GM23338 (cell line): ENCODE measurements at regions not wholly inside any gene's neighbourhood (a gene's known extent, or its start where the extent isn't known, plus 50 kb on each side); places are given as distances from the start of the nearest gene placed in this dataset.

Experiments
- ATAC-seq: fragments of 200-7000 bp; cut with Tn5 transposase; 3 replicates; pipeline ENCODE4 v1.9.1; 2020
- DNase-seq: peaks from one replicate; pipeline ENCODE4 v3.0.0-alpha.2; 2015; ENCODE audit warnings: low spot score
- H2AFZ ChIP-seq: fragments of 200-600 bp; sonication (generic); 2 replicates; pipeline ENCODE4 v1.8.0; 2016; ENCODE audit warnings: antibody characterized with exemption, mild to moderate bottlenecking, moderate library complexity
- H3F3A ChIP-seq: fragments of 200-600 bp; sonication (generic); replicated peaks from 2 replicates; pipeline ENCODE4 v1.8.0; 2017; ENCODE audit warnings: antibody characterized with exemption, mixed run types, low read depth
- H3K27ac ChIP-seq: fragments of 200-600 bp; sonication (generic); 2 replicates; pipeline ENCODE4 v1.6.1; 2016; ENCODE audit warnings: low read depth
- H3K27me3 ChIP-seq: fragments of 200-600 bp; sonication (generic); 2 replicates; pipeline ENCODE4 v1.8.0; 2016; ENCODE audit warnings: mild to moderate bottlenecking, mixed run types, moderate library complexity; ENCODE audit not compliant: insufficient read depth
- H3K36me3 ChIP-seq: fragments of 200-600 bp; sonication (generic); 2 replicates; pipeline ENCODE4 v1.8.0; 2016; ENCODE audit warnings: mild to moderate bottlenecking; ENCODE audit not compliant: insufficient read depth
- H3K4me1 ChIP-seq: fragments of 200-600 bp; sonication (generic); 2 replicates; pipeline ENCODE4 v1.8.0; 2016; ENCODE audit warnings: mild to moderate bottlenecking, moderate library complexity; ENCODE audit not compliant: insufficient read depth
- H3K4me2 ChIP-seq: fragments of 200-600 bp; sonication (generic); 2 replicates; pipeline ENCODE4 v1.7.1; 2017; ENCODE audit warnings: mixed run types
- H3K4me3 ChIP-seq: fragments of 200-600 bp; sonication (generic); 2 replicates; pipeline ENCODE4 v1.6.1; 2016; ENCODE audit warnings: mixed run types
- H3K79me2 ChIP-seq: fragments of 200-600 bp; sonication (generic); replicated peaks from 2 replicates; pipeline ENCODE4 v1.8.0; 2017; ENCODE audit warnings: mild to moderate bottlenecking; ENCODE audit not compliant: insufficient read depth
- H3K9me2 ChIP-seq: fragments of 200-600 bp; sonication (generic); 2 replicates; pipeline ENCODE4 v1.8.0; 2017; ENCODE audit not compliant: insufficient read depth
- H4K20me1 ChIP-seq: fragments of 200-600 bp; sonication (generic); replicated peaks from 2 replicates; pipeline ENCODE4 v1.8.0; 2017; ENCODE audit warnings: mild to moderate bottlenecking; ENCODE audit not compliant: insufficient read depth
- H3K27ac Mint-ChIP-seq: 2 replicates; pipeline ENCODE4 v1.8.0; 2020; ENCODE audit warnings: inconsistent platforms, mild to moderate bottlenecking, moderate library complexity, mixed read lengths
- H3K27me3 Mint-ChIP-seq: 3 replicates; pipeline ENCODE4 v1.8.0; 2022; ENCODE audit warnings: low read depth, mild to moderate bottlenecking, moderate library complexity, mixed read lengths, inconsistent platforms; ENCODE audit not compliant: insufficient read depth, poor library complexity
- H3K36me3 Mint-ChIP-seq: 3 replicates; pipeline ENCODE4 v1.8.0; 2021; ENCODE audit warnings: low read depth, mild to moderate bottlenecking, inconsistent platforms, moderate library complexity, mixed read lengths
- H3K4me1 Mint-ChIP-seq: 3 replicates; pipeline ENCODE4 v1.8.0; 2020; ENCODE audit warnings: mild to moderate bottlenecking, inconsistent platforms, mixed read lengths
- H3K4me3 Mint-ChIP-seq: 3 replicates; pipeline ENCODE4 v1.8.0; 2021; ENCODE audit warnings: moderate library complexity, mild to moderate bottlenecking, inconsistent platforms, mixed read lengths
- H3K9me3 Mint-ChIP-seq: 3 replicates; pipeline ENCODE4 v1.8.0; 2020; ENCODE audit warnings: moderate library complexity, mild to moderate bottlenecking, inconsistent platforms, mixed read lengths
- EZH2phosphoT487 ChIP-seq: fragments of 200-600 bp; sonication (generic); IDR thresholded peaks from one replicate; pipeline ENCODE4 v1.8.1; 2018; ENCODE audit warnings: antibody characterized with exemption; ENCODE audit not compliant: unreplicated experiment
- JUNB ChIP-seq: IDR thresholded peaks from one replicate; pipeline ENCODE4 v1.6.1; 2016; ENCODE audit warnings: antibody characterized with exemption; ENCODE audit not compliant: unreplicated experiment
- NANOG ChIP-seq: IDR thresholded peaks from 2 replicates; pipeline ENCODE4 v1.6.1; 2016; ENCODE audit warnings: antibody characterized with exemption, borderline replicate concordance
- POLR2AphosphoS5 ChIP-seq: IDR thresholded peaks from 2 replicates; pipeline ENCODE4 v1.6.1; 2016; ENCODE audit warnings: antibody characterized with exemption, low read depth
- STAT1 ChIP-seq: IDR thresholded peaks from one replicate; pipeline ENCODE4 v1.6.1; 2016; ENCODE audit warnings: antibody characterized with exemption; ENCODE audit not compliant: unreplicated experiment
- ZNF331 ChIP-seq: fragments of 250-450 bp; sonication (Bioruptor Pico); IDR thresholded peaks from 2 replicates; pipeline ENCODE4 v1.5.0; 2020; ENCODE audit warnings: low read depth, mild to moderate bottlenecking, moderate library complexity
- TF ChIP-seq, protein P1 (sequence below): IDR thresholded peaks from 2 replicates; pipeline ENCODE4 v1.6.1; 2016; ENCODE audit warnings: antibody characterized with exemption
- TF ChIP-seq, protein P2 (sequence below): fragments of 250-450 bp; sonication (Bioruptor Pico); IDR thresholded peaks from 2 replicates; pipeline ENCODE4 v1.5.0; 2020; ENCODE audit warnings: mild to moderate bottlenecking, moderate library complexity

DNA sequence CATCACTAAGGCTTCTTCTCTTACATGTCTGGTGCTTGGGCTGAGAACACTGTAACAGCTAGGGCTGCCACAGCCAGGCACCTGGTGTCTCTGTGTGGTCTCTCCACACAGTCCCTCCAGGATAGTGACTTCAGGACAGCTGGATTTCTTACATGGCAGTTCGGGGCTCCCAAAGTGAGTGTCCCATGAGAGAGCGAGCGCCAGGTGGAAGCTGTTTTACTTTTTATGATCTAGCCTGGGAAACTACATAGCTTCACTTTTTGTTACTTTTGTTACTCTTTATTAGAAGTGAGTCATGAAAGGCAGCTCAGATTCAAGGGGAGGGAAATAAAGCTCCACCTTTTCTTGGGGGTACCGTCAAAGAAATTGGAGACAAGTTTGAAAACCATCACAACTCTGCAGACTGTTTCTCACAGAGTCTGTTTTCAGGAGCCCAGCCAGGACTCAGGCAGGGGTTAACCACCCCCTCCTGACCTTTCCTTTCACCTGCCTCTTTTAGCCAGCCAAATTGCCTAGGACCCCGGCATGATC, 373.0 kb downstream of the MID1IP1 start (continued):
- TF ChIP-seq STAT1, result no peak

DNA sequence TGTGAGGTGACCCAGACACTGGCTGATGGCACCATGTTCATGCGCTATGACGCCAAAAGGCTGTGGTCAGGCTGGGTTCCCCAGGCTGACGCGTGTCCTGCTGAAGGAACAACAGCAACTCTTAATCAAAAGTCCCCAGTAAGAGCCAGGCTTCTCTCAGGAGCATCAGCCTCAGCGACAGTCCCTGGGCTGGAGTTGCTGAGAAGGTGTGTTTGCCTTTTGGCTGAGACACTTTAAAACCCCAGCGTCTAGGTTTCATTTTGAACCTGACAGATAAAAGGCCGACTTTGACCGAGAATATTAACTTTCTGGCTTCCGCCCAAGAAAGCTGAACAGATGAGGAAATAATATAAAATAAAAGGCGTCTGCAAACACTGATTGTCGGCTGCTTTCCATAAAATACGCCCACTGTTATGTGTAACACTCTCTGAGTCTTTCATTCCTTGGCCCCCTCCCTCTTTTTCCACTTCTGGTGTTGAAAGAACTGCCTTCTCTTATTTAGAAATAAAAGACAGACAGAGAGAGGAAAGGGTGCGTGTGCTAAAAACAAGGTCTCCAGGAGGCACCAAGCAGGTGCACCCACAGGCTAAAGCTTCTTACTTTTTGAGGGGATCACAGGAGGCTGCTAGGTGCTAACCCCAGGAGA, 373.6 kb downstream of the MID1IP1 start:
- Histone ChIP-seq H3K27me3 (no peaks in the 10 kb centered on the region), H3K9me2 (no peaks in the 10 kb centered on the region), H3K4me3 (no peak overlapping the region), H3K36me3 (no peaks in the 10 kb centered on the region), H3K27ac (no peak overlapping the region), H4K20me1 (no peaks in the 10 kb centered on the region), H3K4me2 (no peak overlapping the region), H3K4me1 (peaks cover 6% of the 10 kb centered on the region; the same call in 1 of the 2 replicates), H3F3A (no peaks in the 10 kb centered on the region), H3K79me2 (no peaks in the 10 kb centered on the region), H2AFZ (no peak overlapping the region)
- ATAC-seq (no peak), DNase-seq (no peak)
- H3K27ac Mint-ChIP-seq, result no peak overlapping the region
- H3K36me3 Mint-ChIP-seq, result no peaks in the 10 kb centered on the region
- H3K4me1 Mint-ChIP-seq, result peaks cover 7% of the 10 kb centered on the region; the same call in 2 of the 3 replicates
- H3K4me3 Mint-ChIP-seq, result no peak overlapping the region
- no peaks in the 10 kb centered on the region for H3K9me3 Mint-ChIP-seq
- TF ChIP-seq STAT1 (no peak), JUNB (no peak), POLR2AphosphoS5 (no peak), NANOG (no peak), EZH2phosphoT487 (no peak), ZNF331 (CRISPR knock-in tag) (no peak)
- H3K27me3 Mint-ChIP-seq, result no peaks in the 10 kb centered on the region

DNA sequence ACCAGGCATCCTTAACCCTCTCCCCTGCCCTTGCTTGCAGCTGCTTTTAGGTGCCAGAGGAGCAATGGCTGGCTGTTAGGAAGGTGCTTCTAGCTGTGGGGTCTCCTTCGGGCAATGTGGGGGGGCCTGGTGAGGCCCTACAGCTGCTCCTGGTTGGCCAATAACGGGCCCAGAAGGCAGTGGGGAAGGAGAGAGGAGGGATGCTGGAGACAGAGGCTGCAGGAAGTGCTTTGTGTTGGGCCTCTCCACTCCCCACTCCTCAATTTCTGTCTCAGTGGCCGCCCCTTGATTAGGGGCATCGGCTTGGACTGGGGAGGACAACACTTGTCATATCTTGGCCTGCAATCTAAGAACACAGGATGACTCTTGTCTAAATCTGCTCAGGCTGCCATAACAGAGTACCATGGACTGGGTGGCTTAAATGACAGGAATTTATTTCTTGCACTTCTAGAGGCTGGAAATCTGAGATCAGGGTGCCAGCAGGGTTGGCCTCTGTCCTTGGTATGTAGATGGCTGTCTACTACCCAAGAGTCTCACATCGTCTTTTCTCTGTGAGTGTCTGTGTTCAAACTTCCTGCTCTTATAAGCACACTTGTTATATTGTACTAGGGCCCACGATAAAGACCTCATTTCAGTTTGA, 374.3 kb downstream of the MID1IP1 start:
- no peak overlapping the region for H3K27ac Mint-ChIP-seq
- Histone ChIP-seq H3K4me3 (no peak overlapping the region), H3K79me2 (no peaks in the 10 kb centered on the region), H2AFZ (no peak overlapping the region), H3K9me2 (no peaks in the 10 kb centered on the region), H3K4me1 (peaks cover 6% of the 10 kb centered on the region; the same call in 1 of the 2 replicates), H3F3A (no peaks in the 10 kb centered on the region), H4K20me1 (no peaks in the 10 kb centered on the region), H3K36me3 (no peaks in the 10 kb centered on the region), H3K27me3 (no peaks in the 10 kb centered on the region), H3K4me2 (no peak overlapping the region), H3K27ac (no peak overlapping the region)
- no peaks in the 10 kb centered on the region for H3K27me3 Mint-ChIP-seq
- H3K36me3 Mint-ChIP-seq, result no peaks in the 10 kb centered on the region
- no peak for ATAC-seq
- peaks cover 7% of the 10 kb centered on the region; the same call in 2 of the 3 replicates for H3K4me1 Mint-ChIP-seq
- no peak overlapping the region for H3K4me3 Mint-ChIP-seq
- no peaks in the 10 kb centered on the region for H3K9me3 Mint-ChIP-seq
- DNase-seq, result no peak
- TF ChIP-seq STAT1, result no peak
- TF ChIP-seq, protein P1, sequence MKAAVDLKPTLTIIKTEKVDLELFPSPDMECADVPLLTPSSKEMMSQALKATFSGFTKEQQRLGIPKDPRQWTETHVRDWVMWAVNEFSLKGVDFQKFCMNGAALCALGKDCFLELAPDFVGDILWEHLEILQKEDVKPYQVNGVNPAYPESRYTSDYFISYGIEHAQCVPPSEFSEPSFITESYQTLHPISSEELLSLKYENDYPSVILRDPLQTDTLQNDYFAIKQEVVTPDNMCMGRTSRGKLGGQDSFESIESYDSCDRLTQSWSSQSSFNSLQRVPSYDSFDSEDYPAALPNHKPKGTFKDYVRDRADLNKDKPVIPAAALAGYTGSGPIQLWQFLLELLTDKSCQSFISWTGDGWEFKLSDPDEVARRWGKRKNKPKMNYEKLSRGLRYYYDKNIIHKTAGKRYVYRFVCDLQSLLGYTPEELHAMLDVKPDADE, result no peak
- TF ChIP-seq, protein P2, sequence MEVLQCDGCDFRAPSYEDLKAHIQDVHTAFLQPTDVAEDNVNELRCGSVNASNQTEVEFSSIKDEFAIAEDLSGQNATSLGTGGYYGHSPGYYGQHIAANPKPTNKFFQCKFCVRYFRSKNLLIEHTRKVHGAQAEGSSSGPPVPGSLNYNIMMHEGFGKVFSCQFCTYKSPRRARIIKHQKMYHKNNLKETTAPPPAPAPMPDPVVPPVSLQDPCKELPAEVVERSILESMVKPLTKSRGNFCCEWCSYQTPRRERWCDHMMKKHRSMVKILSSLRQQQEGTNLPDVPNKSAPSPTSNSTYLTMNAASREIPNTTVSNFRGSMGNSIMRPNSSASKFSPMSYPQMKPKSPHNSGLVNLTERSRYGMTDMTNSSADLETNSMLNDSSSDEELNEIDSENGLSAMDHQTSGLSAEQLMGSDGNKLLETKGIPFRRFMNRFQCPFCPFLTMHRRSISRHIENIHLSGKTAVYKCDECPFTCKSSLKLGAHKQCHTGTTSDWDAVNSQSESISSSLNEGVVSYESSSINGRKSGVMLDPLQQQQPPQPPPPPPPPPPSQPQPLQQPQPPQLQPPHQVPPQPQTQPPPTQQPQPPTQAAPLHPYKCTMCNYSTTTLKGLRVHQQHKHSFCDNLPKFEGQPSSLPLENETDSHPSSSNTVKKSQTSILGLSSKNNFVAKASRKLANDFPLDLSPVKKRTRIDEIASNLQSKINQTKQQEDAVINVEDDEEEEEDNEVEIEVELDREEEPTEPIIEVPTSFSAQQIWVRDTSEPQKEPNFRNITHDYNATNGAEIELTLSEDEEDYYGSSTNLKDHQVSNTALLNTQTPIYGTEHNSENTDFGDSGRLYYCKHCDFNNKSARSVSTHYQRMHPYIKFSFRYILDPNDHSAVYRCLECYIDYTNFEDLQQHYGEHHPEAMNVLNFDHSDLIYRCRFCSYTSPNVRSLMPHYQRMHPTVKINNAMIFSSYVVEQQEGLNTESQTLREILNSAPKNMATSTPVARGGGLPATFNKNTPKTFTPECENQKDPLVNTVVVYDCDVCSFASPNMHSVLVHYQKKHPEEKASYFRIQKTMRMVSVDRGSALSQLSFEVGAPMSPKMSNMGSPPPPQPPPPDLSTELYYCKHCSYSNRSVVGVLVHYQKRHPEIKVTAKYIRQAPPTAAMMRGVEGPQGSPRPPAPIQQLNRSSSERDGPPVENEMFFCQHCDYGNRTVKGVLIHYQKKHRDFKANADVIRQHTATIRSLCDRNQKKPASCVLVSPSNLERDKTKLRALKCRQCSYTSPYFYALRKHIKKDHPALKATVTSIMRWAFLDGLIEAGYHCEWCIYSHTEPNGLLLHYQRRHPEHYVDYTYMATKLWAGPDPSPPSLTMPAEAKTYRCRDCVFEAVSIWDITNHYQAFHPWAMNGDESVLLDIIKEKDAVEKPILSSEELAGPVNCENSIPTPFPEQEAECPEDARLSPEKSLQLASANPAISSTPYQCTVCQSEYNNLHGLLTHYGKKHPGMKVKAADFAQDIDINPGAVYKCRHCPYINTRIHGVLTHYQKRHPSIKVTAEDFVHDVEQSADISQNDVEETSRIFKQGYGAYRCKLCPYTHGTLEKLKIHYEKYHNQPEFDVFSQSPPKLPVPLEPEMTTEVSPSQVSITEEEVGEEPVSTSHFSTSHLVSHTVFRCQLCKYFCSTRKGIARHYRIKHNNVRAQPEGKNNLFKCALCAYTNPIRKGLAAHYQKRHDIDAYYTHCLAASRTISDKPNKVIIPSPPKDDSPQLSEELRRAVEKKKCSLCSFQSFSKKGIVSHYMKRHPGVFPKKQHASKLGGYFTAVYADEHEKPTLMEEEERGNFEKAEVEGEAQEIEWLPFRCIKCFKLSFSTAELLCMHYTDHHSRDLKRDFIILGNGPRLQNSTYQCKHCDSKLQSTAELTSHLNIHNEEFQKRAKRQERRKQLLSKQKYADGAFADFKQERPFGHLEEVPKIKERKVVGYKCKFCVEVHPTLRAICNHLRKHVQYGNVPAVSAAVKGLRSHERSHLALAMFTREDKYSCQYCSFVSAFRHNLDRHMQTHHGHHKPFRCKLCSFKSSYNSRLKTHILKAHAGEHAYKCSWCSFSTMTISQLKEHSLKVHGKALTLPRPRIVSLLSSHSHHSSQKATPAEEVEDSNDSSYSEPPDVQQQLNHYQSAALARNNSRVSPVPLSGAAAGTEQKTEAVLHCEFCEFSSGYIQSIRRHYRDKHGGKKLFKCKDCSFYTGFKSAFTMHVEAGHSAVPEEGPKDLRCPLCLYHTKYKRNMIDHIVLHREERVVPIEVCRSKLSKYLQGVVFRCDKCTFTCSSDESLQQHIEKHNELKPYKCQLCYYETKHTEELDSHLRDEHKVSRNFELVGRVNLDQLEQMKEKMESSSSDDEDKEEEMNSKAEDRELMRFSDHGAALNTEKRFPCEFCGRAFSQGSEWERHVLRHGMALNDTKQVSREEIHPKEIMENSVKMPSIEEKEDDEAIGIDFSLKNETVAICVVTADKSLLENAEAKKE (CRISPR knock-in tag), result no peak
